Natural killer cell (primary cell): ENCODE measurements at regions not wholly inside any gene's neighbourhood (a gene's known extent, or its start where the extent isn't known, plus 50 kb on each side); places are given as distances from the start of the nearest gene placed in this dataset.

ENCODE experiments used
- ATAC-seq, 3 donors: fragments of 150-1000 bp in 2 of 3; fragments of 200-7000 bp in 1 of 3; cut with Tn5 transposase; 1 replicate in 1 of 3; 2 replicates in 2 of 3; pipeline ENCODE4 v1.10.0; 2021; ENCODE audit warnings: mild to moderate bottlenecking in 2 of 3, moderate library complexity in 2 of 3
- DNase-seq, 2 donors: peaks; one replicate each; pipeline versions ENCODE4 v3.0.0 to v3.0.0-alpha.2; 2013 to 2021; ENCODE audit warnings: mixed read lengths in 1 of 2
- H3K27ac ChIP-seq: one replicate; pipeline ENCODE4 v1.5.1; 2013; ENCODE audit warnings: mild to moderate bottlenecking, low read length
- H3K27me3 ChIP-seq: one replicate; pipeline ENCODE4 v1.6.1; 2013; ENCODE audit warnings: low read length; ENCODE audit not compliant: control insufficient read depth, insufficient read depth
- H3K36me3 ChIP-seq: one replicate; pipeline ENCODE4 v1.6.1; 2013; ENCODE audit warnings: low read length; ENCODE audit not compliant: control insufficient read depth, insufficient read depth
- H3K4me1 ChIP-seq: one replicate; pipeline ENCODE4 v1.6.1; 2013; ENCODE audit warnings: low read length; ENCODE audit not compliant: control insufficient read depth, insufficient read depth
- H3K4me3 ChIP-seq: one replicate; pipeline ENCODE4 v1.5.1; 2013; ENCODE audit warnings: low read length
- H3K9me3 ChIP-seq: one replicate; pipeline ENCODE4 v1.6.1; 2013; ENCODE audit warnings: low read length; ENCODE audit not compliant: control insufficient read depth, insufficient read depth
- H3K27ac Mint-ChIP-seq, 2 donors: one replicate each; pipeline ENCODE4 v1.8.0; 2022; ENCODE audit warnings: mild to moderate bottlenecking in 2 of 2, mixed read lengths in 2 of 2, moderate library complexity in 1 of 2
- H3K27me3 Mint-ChIP-seq, 2 donors: one replicate each; pipeline ENCODE4 v1.8.0; 2022; ENCODE audit warnings: low read depth in 2 of 2, mixed read lengths in 2 of 2
- H3K36me3 Mint-ChIP-seq: one replicate; pipeline ENCODE4 v1.8.0; 2022; ENCODE audit warnings: mixed read lengths
- H3K4me1 Mint-ChIP-seq, 2 donors: one replicate each; pipeline ENCODE4 v1.8.0; 2022; ENCODE audit warnings: mixed read lengths in 2 of 2
- H3K4me3 Mint-ChIP-seq: one replicate; pipeline ENCODE4 v1.8.0; 2022; ENCODE audit warnings: mild to moderate bottlenecking, moderate library complexity, mixed read lengths
- H3K9me3 Mint-ChIP-seq, 2 donors: one replicate each; pipeline ENCODE4 v1.8.0; 2022; ENCODE audit warnings: mixed read lengths in 2 of 2
- WGBS: methylation state at CpG from one replicate; pipeline ENCODE4 v1.1.7; 2013; ENCODE audit warnings: missing lambda C conversion rate; ENCODE audit not compliant: insufficient coverage; 5-methylcytosine and 5-hydroxymethylcytosine counted together
- intact Hi-C: fragments of 100-400 bp; cut with micrococcal nuclease; formaldehyde crosslinking; loops from one replicate; pipeline ENCODE4 v1.14.2; 2022
- TF ChIP-seq, protein P1 (sequence below): fragments of 200-600 bp; IDR thresholded peaks from one replicate; pipeline ENCODE4 v1.8.0; 2022; ENCODE audit warnings: antibody characterized with exemption

DNA sequence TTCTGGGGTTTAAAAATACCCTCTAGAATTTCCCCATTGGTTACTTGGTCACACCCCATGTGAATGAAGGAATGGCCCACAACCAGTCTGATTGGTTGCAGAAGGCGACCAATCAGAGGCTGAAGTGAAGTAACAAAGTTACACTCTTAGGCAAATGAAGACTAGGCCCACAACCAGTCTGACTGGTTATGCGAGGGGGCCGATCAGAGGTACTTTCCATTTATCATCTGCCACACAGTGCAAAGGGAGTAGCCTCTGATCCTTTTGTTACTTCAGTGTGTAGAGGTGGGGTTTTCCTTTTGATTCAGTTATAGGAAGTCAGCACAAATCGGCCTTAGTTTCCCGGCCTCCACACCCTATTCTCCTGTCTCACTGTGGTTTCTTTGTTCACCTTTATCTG, 61.2 kb upstream of the SGK1 start:
- Histone ChIP-seq H3K27me3 (no peaks in the 10 kb centered on the region), H3K27ac (no peak overlapping the region), H3K9me3 (no peaks in the 10 kb centered on the region), H3K36me3 (no peaks in the 10 kb centered on the region), H3K4me1 (no peaks in the 10 kb centered on the region), H3K4me3 (no peak overlapping the region)
- H3K27ac Mint-ChIP-seq = no peak overlapping the region
- no peak overlapping the region for H3K4me3 Mint-ChIP-seq
- H3K27me3 Mint-ChIP-seq = no peaks in the 10 kb centered on the region
- H3K9me3 Mint-ChIP-seq = no peaks in the 10 kb centered on the region
- ATAC-seq (peak in 1 of 3 donors; percentile 21), DNase-seq (peak in 1 of 2 donors; percentile 57)
- peaks cover 0 to 4% of the 10 kb centered on the region in 2 donors for H3K4me1 Mint-ChIP-seq
- H3K36me3 Mint-ChIP-seq = no peaks in the 10 kb centered on the region
- TF ChIP-seq, protein P1, sequence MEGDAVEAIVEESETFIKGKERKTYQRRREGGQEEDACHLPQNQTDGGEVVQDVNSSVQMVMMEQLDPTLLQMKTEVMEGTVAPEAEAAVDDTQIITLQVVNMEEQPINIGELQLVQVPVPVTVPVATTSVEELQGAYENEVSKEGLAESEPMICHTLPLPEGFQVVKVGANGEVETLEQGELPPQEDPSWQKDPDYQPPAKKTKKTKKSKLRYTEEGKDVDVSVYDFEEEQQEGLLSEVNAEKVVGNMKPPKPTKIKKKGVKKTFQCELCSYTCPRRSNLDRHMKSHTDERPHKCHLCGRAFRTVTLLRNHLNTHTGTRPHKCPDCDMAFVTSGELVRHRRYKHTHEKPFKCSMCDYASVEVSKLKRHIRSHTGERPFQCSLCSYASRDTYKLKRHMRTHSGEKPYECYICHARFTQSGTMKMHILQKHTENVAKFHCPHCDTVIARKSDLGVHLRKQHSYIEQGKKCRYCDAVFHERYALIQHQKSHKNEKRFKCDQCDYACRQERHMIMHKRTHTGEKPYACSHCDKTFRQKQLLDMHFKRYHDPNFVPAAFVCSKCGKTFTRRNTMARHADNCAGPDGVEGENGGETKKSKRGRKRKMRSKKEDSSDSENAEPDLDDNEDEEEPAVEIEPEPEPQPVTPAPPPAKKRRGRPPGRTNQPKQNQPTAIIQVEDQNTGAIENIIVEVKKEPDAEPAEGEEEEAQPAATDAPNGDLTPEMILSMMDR = no peak
- intact Hi-C loops = no loop called here
- WGBS = 86% methylated on average over 5 of the region's 5 CpGs

DNA sequence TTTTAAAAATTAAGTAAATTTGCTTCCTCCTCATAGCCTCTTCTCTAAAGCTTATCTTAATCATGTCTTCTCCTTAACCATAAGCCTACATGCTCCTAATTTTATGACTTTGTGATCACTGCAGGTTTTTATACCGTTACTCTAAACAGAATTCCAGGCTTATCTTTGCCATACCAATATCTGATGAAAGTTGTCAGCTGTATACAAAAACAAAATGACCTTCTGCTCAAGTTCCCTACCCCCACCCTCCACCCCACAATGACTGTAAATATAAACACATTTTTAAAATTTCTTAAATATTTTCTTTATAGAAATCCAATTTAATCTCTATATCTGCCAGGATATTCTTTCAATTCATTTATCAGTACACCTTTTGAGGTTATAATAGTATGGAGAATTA, 60.5 kb upstream of the SGK1 start:
- H3K27ac ChIP-seq = no peak overlapping the region
- Mint-ChIP-seq H3K4me3 (no peak overlapping the region), H3K36me3 (no peaks in the 10 kb centered on the region), H3K4me1 (peaks cover 0 to 4% of the 10 kb centered on the region in 2 donors), H3K27ac (no peak overlapping the region), H3K9me3 (no peaks in the 10 kb centered on the region), H3K27me3 (no peaks in the 10 kb centered on the region)
- DNase-seq = no peak
- 89% methylated on average over 1 of the region's 1 CpG for WGBS
- no peak overlapping the region for H3K4me3 ChIP-seq
- no peaks in the 10 kb centered on the region for H3K27me3 ChIP-seq
- H3K9me3 ChIP-seq = no peaks in the 10 kb centered on the region
- H3K36me3 ChIP-seq = no peaks in the 10 kb centered on the region
- intact Hi-C loops = no loop called here
- H3K4me1 ChIP-seq = no peaks in the 10 kb centered on the region
- no peak for ATAC-seq
- TF ChIP-seq, protein P1 = no peak

DNA sequence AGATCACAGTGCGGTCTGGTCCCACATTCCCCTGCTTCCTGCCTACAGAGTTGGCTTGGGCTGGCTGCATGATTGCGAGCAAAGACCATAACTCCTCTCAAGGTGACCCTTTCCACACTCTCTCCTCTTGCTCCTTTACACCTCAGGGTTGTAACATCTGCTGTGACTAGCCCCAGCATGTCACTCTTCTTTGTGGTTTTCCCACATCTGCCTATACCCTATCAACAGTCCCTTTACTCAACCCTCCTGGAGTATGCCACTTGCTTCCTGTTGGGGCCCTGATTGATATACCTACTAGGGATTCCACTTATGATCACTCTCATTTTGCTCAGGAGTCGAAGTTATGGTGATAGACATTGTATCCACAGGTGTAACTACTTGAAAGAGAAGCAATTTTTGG, 58.9 kb upstream of the SGK1 start:
- 84% methylated on average over 2 of the region's 3 CpGs for WGBS
- Histone ChIP-seq H3K27ac (no peak overlapping the region), H3K27me3 (no peaks in the 10 kb centered on the region), H3K36me3 (no peaks in the 10 kb centered on the region), H3K4me3 (no peak overlapping the region), H3K9me3 (no peaks in the 10 kb centered on the region), H3K4me1 (no peaks in the 10 kb centered on the region)
- no peak for DNase-seq
- no peak overlapping the region for H3K27ac Mint-ChIP-seq
- TF ChIP-seq, protein P1 = no peak
- no peak overlapping the region for H3K4me3 Mint-ChIP-seq
- H3K9me3 Mint-ChIP-seq = no peaks in the 10 kb centered on the region
- ATAC-seq = no peak
- H3K4me1 Mint-ChIP-seq = peaks cover 0 to 4% of the 10 kb centered on the region in 2 donors
- no peaks in the 10 kb centered on the region for H3K27me3 Mint-ChIP-seq
- intact Hi-C loops = no loop called here
- no peaks in the 10 kb centered on the region for H3K36me3 Mint-ChIP-seq

DNA sequence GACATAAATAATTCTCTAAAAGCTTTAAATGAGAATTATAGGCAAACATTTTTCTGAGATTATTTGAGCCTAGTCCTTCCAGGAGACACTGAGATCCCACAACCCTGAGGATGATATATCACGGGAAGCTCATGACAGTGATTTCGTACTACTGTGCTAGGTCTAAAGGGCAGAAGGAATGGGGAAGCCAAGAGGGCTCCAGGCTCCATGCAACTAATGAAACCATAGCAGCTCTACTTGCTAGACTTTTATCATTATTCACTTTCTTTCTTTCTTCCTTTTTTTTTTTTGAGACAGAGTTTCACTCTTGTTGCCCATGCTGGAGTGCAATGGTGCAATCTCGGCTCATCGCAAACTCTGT, 57.3 kb upstream of the SGK1 start:
- no peak overlapping the region for H3K27ac ChIP-seq
- no peak overlapping the region for H3K4me3 ChIP-seq
- TF ChIP-seq, protein P1 = no peak
- intact Hi-C loops = no loop called here
- DNase-seq = no peak
- 81% methylated on average over 4 of the region's 4 CpGs for WGBS
- Mint-ChIP-seq H3K27me3 (no peaks in the 10 kb centered on the region), H3K36me3 (no peaks in the 10 kb centered on the region), H3K27ac (no peak overlapping the region), H3K4me1 (peaks cover 0 to 4% of the 10 kb centered on the region in 2 donors), H3K4me3 (no peak overlapping the region), H3K9me3 (no peaks in the 10 kb centered on the region)
- no peak for ATAC-seq
- H3K9me3 ChIP-seq = no peaks in the 10 kb centered on the region
- H3K27me3 ChIP-seq = no peaks in the 10 kb centered on the region
- no peaks in the 10 kb centered on the region for H3K4me1 ChIP-seq
- H3K36me3 ChIP-seq = no peaks in the 10 kb centered on the region
